Testis (tissue), 2 donors: ENCODE measurements at regions not wholly inside any gene's neighbourhood (a gene's known extent, or its start where the extent isn't known, plus 50 kb on each side); places are given as distances from the start of the nearest gene placed in this dataset.

Source experiments
- DNase-seq: peaks from one replicate; pipeline ENCODE4 v3.0.0-alpha.2; 2019
- H3K27ac ChIP-seq, 2 donors: fragments of 200-600 bp; sonication (generic); one replicate each; pipeline ENCODE4 v1.5.1; 2019
- H3K27me3 ChIP-seq: fragments of 200-600 bp; sonication (generic); one replicate; pipeline ENCODE4 v1.5.1; 2019
- H3K36me3 ChIP-seq: fragments of 200-600 bp; sonication (generic); one replicate; pipeline ENCODE4 v1.5.1; 2017; ENCODE audit warnings: low read depth; ENCODE audit errors: missing control alignments
- H3K4me1 ChIP-seq: fragments of 200-600 bp; sonication (generic); one replicate; pipeline ENCODE4 v1.5.1; 2019
- H3K4me3 ChIP-seq, 2 donors: fragments of 200-600 bp; sonication (generic); one replicate each; pipeline ENCODE4 v1.5.1; 2017 to 2019
- H3K9me3 ChIP-seq: fragments of 200-600 bp; sonication (generic); one replicate; pipeline ENCODE4 v1.5.1; 2017
- CTCF ChIP-seq, 3 experiments: fragments of 450-650 bp in 2 of 3; fragments of 200-600 bp in 1 of 3; sonication (generic) in 1 of 3; IDR thresholded peaks; one replicate each; pipeline ENCODE4 v1.5.1; 2016 to 2019; ENCODE audit warnings: antibody characterized with exemption in 3 of 3, mild to moderate bottlenecking in 2 of 3, moderate library complexity in 1 of 3
- POLR2A ChIP-seq: fragments of 450-650 bp; IDR thresholded peaks from one replicate; pipeline ENCODE4 v1.6.1; 2017; ENCODE audit warnings: antibody characterized with exemption, mild to moderate bottlenecking, moderate library complexity
- WGBS, 2 donors: methylation state at CpG; one replicate each; pipeline ENCODE4 v1.1.5; 2018; 5-methylcytosine and 5-hydroxymethylcytosine counted together
- intact Hi-C: fragments of 100-400 bp; cut with DNase I; formaldehyde crosslinking; loops from one replicate; pipeline ENCODE4 v1.15.1; 2023; ENCODE audit warnings: low total_unique reads

GRCh38 chr2:196252408-196253115, 81.2 kb upstream of the STK17B start:
- H3K4me3 ChIP-seq: no peak overlapping the region
- H3K27ac ChIP-seq: no peak overlapping the region
- no peaks in the 10 kb centered on the region for H3K4me1 ChIP-seq
- TF ChIP-seq CTCF (IDR thresholded peaks at IDR 0.05): no peak
- TF ChIP-seq POLR2A: no peak
- whole genome bisulfite sequencing, 2 donors: 100% methylated on average over 1 of the region's 1 CpG
- no peaks in the 10 kb centered on the region for H3K27me3 ChIP-seq
- intact Hi-C loops: no loop called here
- no peaks in the 10 kb centered on the region for H3K36me3 ChIP-seq
- H3K9me3 ChIP-seq: no peaks in the 10 kb centered on the region
- DNase-seq: no peak

- intact Hi-C loops: no loop called here
- no peak overlapping the region for H3K27ac ChIP-seq
- no peak for DNase-seq
- no peaks in the 10 kb centered on the region for H3K9me3 ChIP-seq
- H3K36me3 ChIP-seq: no peaks in the 10 kb centered on the region
- H3K4me3 ChIP-seq: no peak overlapping the region
- H3K27me3 ChIP-seq: no peaks in the 10 kb centered on the region
- no peak for TF ChIP-seq POLR2A
- TF ChIP-seq CTCF (IDR thresholded peaks at IDR 0.05): no peak
- H3K4me1 ChIP-seq: no peaks in the 10 kb centered on the region
These were observed 81.7 kb upstream of the STK17B start for GRCh38 chr2:196253116-196253480.

- H3K27ac ChIP-seq: no peak overlapping the region
- H3K4me3 ChIP-seq: no peak overlapping the region
- no peaks in the 10 kb centered on the region for H3K27me3 ChIP-seq
- no peak for TF ChIP-seq CTCF (IDR thresholded peaks at IDR 0.05)
- TF ChIP-seq POLR2A: no peak
- 68 to 82% methylated on average over 1 of the region's 1 CpG for WGBS, 2 donors
- intact Hi-C loops: no loop called here
- H3K9me3 ChIP-seq: no peaks in the 10 kb centered on the region
- H3K4me1 ChIP-seq: no peaks in the 10 kb centered on the region
- DNase-seq: no peak
- H3K36me3 ChIP-seq: no peaks in the 10 kb centered on the region
These were observed 85.2 kb upstream of the STK17B start for GRCh38 chr2:196256585-196256984.

GRCh38 chr2:196257086-196257485, 85.7 kb upstream of the STK17B start:
- 86 to 89% methylated on average over 3 of the region's 3 CpGs for WGBS, 2 donors
- Histone ChIP-seq H3K4me1 (no peaks in the 10 kb centered on the region), H3K9me3 (no peaks in the 10 kb centered on the region), H3K4me3 (no peak overlapping the region), H3K36me3 (no peaks in the 10 kb centered on the region), H3K27ac (no peak overlapping the region), H3K27me3 (no peaks in the 10 kb centered on the region)
- TF ChIP-seq POLR2A (no peak), CTCF (IDR thresholded peaks at IDR 0.05) (no peak)
- intact Hi-C loops: no loop called here
- no peak for DNase-seq

- Histone ChIP-seq H3K4me1 (no peaks in the 10 kb centered on the region), H3K4me3 (no peak overlapping the region), H3K36me3 (no peaks in the 10 kb centered on the region), H3K9me3 (no peaks in the 10 kb centered on the region), H3K27me3 (no peaks in the 10 kb centered on the region), H3K27ac (no peak overlapping the region)
- no peak for TF ChIP-seq CTCF (IDR thresholded peaks at IDR 0.05)
- no peak for TF ChIP-seq POLR2A
- no peak for DNase-seq
- intact Hi-C loops: no loop called here
These were observed 87.0 kb upstream of the STK17B start for GRCh38 chr2:196258407-196258806.
